ENCODE measurements at regions not wholly inside any gene's neighbourhood (a gene's known extent, or its start where the extent isn't known, plus 50 kb on each side); places are given as distances from the start of the nearest gene placed in this dataset.

GRCh38 chr13:107901230-107901629 lies 314.1 kb downstream of the LIG4 start:
- Histone ChIP-seq H2AFZ (no peak overlapping the region), H4K20me1 (ENCODE audit: insufficient read depth, poor library complexity, severe bottlenecking) (no peaks in the 10 kb centered on the region), H3K9me2 (replicated peaks; ENCODE audit: insufficient read depth) (no peaks in the 10 kb centered on the region), H3K9me3 (ENCODE audit: low read depth) (no peaks in the 10 kb centered on the region), H3K4me2 (no peak overlapping the region), H3K4me1 (ENCODE audit: insufficient read depth) (no peaks in the 10 kb centered on the region), H3K27ac (no peak overlapping the region), H3K36me3 (replicated peaks; ENCODE audit: insufficient read depth, low read depth) (no peaks in the 10 kb centered on the region), H3K27me3 (no peaks in the 10 kb centered on the region), H3K4me3 (no peak overlapping the region), H3K79me2 (no peaks in the 10 kb centered on the region)
- DNase-seq (ENCODE audit: low spot score): no peak
- 90% methylated on average over 2 of the region's 2 CpGs for WGBS (ENCODE audit: low lambda C conversion rate, missing lambda C conversion rate)
- no peak for TF ChIP-seq CTCF (IDR thresholded peaks at IDR 0.05; ENCODE audit: poor library complexity)
- no peak for TF ChIP-seq EZH2 (IDR thresholded peaks at IDR 0.05; ENCODE audit: borderline replicate concordance)
- TF ChIP-seq EZH2phosphoT487 (IDR thresholded peaks at IDR 0.05; ENCODE audit: low read depth, severe bottlenecking, unreplicated experiment): no peak

- H3K4me2 ChIP-seq: no peak overlapping the region
- H4K20me1 ChIP-seq (ENCODE audit: insufficient read depth, poor library complexity, severe bottlenecking): no peaks in the 10 kb centered on the region
- no peak overlapping the region for H2AFZ ChIP-seq
- 93% methylated on average over 2 of the region's 2 CpGs for WGBS (ENCODE audit: low lambda C conversion rate, missing lambda C conversion rate)
- no peaks in the 10 kb centered on the region for H3K27me3 ChIP-seq
- no peaks in the 10 kb centered on the region for H3K9me2 ChIP-seq (replicated peaks; ENCODE audit: insufficient read depth)
- H3K27ac ChIP-seq: no peak overlapping the region
- TF ChIP-seq EZH2 (IDR thresholded peaks at IDR 0.05; ENCODE audit: borderline replicate concordance) (no peak), EZH2phosphoT487 (IDR thresholded peaks at IDR 0.05; ENCODE audit: low read depth, severe bottlenecking, unreplicated experiment) (no peak), CTCF (IDR thresholded peaks at IDR 0.05; ENCODE audit: poor library complexity) (no peak)
- H3K4me1 ChIP-seq (ENCODE audit: insufficient read depth): no peaks in the 10 kb centered on the region
- H3K4me3 ChIP-seq: no peak overlapping the region
- H3K79me2 ChIP-seq: no peaks in the 10 kb centered on the region
- H3K9me3 ChIP-seq (ENCODE audit: low read depth): no peaks in the 10 kb centered on the region
- DNase-seq (ENCODE audit: low spot score): no peak
- H3K36me3 ChIP-seq (replicated peaks; ENCODE audit: insufficient read depth, low read depth): no peaks in the 10 kb centered on the region
Measured at GRCh38 chr13:107900775-107901174, 314.6 kb downstream of the LIG4 start.

- 75% methylated on average over 2 of the region's 2 CpGs for WGBS (ENCODE audit: low lambda C conversion rate, missing lambda C conversion rate)
- DNase-seq (ENCODE audit: low spot score): no peak
Measured at GRCh38 chr13:107886118-107886517, 329.2 kb downstream of the LIG4 start.

More at GRCh38 chr13:107886118-107886517, 329.2 kb downstream of the LIG4 start:
- H3K79me2 ChIP-seq: no peaks in the 10 kb centered on the region
- no peaks in the 10 kb centered on the region for H4K20me1 ChIP-seq (ENCODE audit: insufficient read depth, poor library complexity, severe bottlenecking)
- H3K4me1 ChIP-seq (ENCODE audit: insufficient read depth): no peaks in the 10 kb centered on the region
- no peaks in the 10 kb centered on the region for H3K27me3 ChIP-seq
- no peaks in the 10 kb centered on the region for H3K9me2 ChIP-seq (replicated peaks; ENCODE audit: insufficient read depth)
- H3K36me3 ChIP-seq (replicated peaks; ENCODE audit: insufficient read depth, low read depth): no peaks in the 10 kb centered on the region
- H2AFZ ChIP-seq: no peak overlapping the region
- H3K9me3 ChIP-seq (ENCODE audit: low read depth): no peaks in the 10 kb centered on the region
- no peak overlapping the region for H3K27ac ChIP-seq
- H3K4me3 ChIP-seq: no peak overlapping the region
- TF ChIP-seq EZH2 (IDR thresholded peaks at IDR 0.05; ENCODE audit: borderline replicate concordance) (no peak), EZH2phosphoT487 (IDR thresholded peaks at IDR 0.05; ENCODE audit: low read depth, severe bottlenecking, unreplicated experiment) (no peak), CTCF (IDR thresholded peaks at IDR 0.05; ENCODE audit: poor library complexity) (no peak)
- no peak overlapping the region for H3K4me2 ChIP-seq

Data from hepatocyte (in vitro differentiated cells).